Spinal cord (tissue), 9 donors: ENCODE measurements at regions not wholly inside any gene's neighbourhood (a gene's known extent, or its start where the extent isn't known, plus 50 kb on each side); places are given as distances from the start of the nearest gene placed in this dataset.
"Not testable (repeated sequence)": the region's sequence is repeated elsewhere in the genome, so short reads cannot be mapped to it uniquely, and the experiment has no call there.

Experiments used
- DNase-seq, 6 donors: peaks; one replicate each; pipeline versions ENCODE4 v3.0.0 to v3.0.0-alpha.2; 2013 to 2015; ENCODE audit warnings: low spot score in 6 of 6, low read depth in 4 of 6
- H3K27ac ChIP-seq: one replicate; pipeline ENCODE4 v1.5.1; 2013; ENCODE audit warnings: low read depth, low read length, control low read depth
- H3K27me3 ChIP-seq: one replicate; pipeline ENCODE4 v1.6.1; 2013; ENCODE audit warnings: low read length; ENCODE audit not compliant: control insufficient read depth, insufficient read depth
- H3K36me3 ChIP-seq: one replicate; pipeline ENCODE4 v1.6.1; 2013; ENCODE audit warnings: low read length; ENCODE audit not compliant: control insufficient read depth, insufficient read depth
- H3K4me1 ChIP-seq: one replicate; pipeline ENCODE4 v1.6.1; 2013; ENCODE audit warnings: low read length; ENCODE audit not compliant: control insufficient read depth, insufficient read depth
- H3K4me3 ChIP-seq: one replicate; pipeline ENCODE4 v1.5.1; 2013; ENCODE audit warnings: low read depth, low read length, control low read depth
- H3K9me3 ChIP-seq: one replicate; pipeline ENCODE4 v1.6.1; 2013; ENCODE audit warnings: low read length; ENCODE audit not compliant: control insufficient read depth, insufficient read depth
- WGBS: methylation state at CpG from one replicate; pipeline ENCODE4 v1.1.5; 2013; ENCODE audit warnings: missing lambda C conversion rate; ENCODE audit not compliant: insufficient coverage; 5-methylcytosine and 5-hydroxymethylcytosine counted together
- donor health status: healthy.

DNA sequence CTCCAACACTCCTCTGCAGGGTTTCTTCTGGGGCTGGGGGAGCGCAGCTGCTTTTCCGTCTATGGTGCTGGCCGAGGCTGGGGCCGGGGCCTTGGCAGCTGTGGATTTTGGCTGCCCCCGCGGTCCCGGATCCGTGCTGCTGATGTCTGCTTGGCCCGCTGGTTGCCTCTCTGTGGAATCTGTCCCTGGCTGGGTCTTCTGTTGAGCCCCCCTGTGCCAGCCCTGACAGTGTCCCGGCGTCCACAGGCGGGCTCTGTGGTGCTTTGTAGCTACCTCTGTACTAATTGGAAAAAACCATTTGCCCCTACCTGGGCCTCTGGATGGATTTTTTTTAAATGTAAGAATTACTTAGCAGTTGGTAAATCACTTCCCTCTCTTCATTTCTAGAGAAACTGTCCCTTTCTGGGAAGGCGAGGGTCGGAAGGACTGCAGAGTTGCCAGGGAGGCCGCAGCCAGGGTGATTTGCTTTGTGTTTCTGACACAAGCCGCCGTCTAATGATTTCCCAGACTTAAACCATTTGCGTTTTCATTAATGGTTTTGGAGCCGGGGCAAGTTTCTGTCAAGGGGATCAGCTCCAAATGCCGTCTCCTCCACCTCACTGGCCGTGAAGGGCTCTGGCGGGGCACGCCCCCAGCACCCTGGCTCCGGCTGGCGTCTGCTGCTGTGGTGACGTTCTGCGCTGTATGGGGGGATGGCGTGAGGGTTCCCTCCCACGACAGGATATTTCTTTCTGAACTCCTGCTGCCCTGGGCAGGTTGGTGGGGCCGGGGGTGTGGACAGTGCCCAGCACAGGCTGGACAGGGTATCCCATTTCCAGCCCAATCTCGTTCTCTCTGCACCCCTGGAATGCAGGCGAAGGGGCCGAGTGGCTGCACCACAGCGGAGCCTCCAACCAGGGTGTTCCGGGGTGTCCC lies 201.7 kb downstream of the LAT start:
- peak in 2 of 6 donors; percentile 27 to 52 for DNase-seq
- H3K27ac ChIP-seq, H3K9me3 ChIP-seq, H3K4me3 ChIP-seq, H3K27me3 ChIP-seq, H3K36me3 ChIP-seq: not testable (repeated sequence)
- peaks cover 38% of the 10 kb centered on the region for H3K4me1 ChIP-seq
- 47% methylated on average over 22 of the region's 35 CpGs for WGBS

DNA sequence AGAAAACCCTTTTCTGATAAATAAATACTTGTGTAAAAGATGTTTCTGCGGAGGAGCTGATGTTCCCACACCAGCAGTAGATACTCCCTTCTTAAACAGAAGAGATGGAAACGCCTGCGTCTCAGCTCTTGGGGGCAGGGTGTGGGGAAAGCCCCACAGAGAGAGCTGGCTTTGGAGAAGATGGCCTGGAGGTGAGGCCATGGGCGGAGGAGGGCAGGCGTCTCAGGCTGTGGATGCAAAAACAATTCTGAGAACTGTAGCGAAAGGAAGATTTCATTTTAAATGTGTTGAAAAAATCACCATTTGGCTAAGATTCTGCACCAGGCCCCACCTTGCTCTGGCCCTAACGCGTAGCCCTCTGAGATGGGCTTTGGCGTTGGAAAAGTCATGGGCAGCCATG lies 201.0 kb downstream of the LAT start:
- H3K36me3 ChIP-seq, H3K9me3 ChIP-seq, DNase-seq, H3K27ac ChIP-seq, H3K27me3 ChIP-seq, H3K4me3 ChIP-seq: not testable (repeated sequence)
- H3K4me1 ChIP-seq: peaks cover 32% of the 10 kb centered on the region
- no CpG with 5 or more reads among the region's 9 CpGs for WGBS

DNA sequence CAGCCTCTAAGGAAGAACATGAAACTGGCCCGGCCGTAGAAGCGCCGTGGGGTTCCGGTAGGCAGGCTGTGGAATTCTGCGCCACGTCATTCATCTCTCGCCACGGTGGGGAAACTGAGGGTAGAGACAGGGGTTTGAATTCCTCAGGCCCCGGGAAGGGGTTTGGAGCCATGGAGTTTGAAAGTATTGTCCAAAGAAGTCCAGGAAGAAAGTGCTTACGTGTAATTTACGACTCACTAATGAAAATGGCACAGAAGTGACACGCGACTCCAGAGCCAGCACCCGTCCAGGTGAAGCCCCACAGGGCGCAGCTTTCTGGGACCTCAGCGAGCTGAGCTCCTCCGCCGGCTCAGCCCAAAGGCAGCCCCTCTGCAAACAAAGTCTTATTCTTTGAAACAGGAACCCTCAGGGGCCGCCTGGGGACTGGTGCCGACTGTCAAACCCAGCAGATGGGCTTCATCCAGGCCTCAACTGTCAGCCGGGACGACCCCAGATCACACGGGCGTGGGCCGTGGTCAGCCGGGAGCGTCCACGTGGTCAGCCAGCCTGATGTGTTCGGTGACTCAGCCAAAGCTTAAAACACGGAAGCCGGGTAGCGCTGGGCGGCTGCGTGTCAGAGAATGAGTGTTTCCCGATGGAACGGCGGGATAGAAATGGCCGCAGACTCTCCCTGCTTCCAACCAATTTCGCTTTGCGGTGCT lies 200.0 kb downstream of the LAT start:
- DNase-seq, H3K36me3 ChIP-seq, H3K9me3 ChIP-seq, H3K4me3 ChIP-seq, H3K27me3 ChIP-seq, H3K27ac ChIP-seq: not testable (repeated sequence)
- 86% methylated on average over 25 of the region's 41 CpGs for WGBS
- H3K4me1 ChIP-seq: peaks cover 28% of the 10 kb centered on the region

DNA sequence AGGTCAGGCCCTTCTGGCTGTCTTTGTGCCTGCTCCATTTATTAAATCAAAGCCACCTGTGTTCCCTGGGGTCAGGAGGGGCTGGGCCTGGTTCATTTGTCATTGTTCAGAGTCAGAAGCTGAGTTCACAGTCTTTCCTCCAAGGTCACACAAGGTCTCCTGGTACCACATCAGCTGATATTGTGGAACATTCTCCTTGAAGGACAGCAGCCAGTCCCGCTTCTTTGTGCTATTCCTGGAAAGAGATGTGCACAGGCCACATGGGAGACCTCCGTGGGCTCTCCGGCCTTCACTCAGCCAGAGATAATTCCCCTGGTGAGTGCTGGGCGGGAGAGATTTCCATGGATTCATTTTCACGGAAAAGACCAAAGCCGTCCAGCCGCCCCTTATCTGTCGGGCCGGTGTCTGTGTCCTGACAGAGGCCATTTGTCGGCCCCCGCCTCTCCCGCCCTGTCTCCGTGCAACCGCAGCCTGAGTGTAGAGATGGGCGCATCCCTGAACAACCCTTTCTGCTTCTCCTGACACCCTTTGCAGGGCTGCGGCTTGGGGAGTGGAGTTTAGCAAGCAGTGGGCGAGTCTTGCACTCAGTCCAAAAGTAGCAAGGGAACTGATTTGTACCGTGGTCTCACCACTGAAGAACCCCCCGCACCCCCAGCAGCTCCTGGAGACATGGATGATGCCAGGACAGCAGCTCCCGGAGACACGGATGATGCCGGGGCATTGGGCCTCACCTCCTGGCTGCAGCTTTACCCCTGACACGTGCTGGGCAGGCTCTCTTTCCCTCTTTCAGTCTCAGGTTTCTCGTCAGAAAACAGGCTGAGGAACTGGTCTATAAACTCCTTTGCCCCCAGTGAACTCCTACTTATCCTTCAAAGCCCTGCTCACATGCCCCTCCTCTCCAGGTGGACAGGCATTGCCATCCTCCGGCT lies 198.4 kb downstream of the LAT start:
- H3K27me3 ChIP-seq, H3K36me3 ChIP-seq, H3K27ac ChIP-seq, DNase-seq, H3K9me3 ChIP-seq, H3K4me3 ChIP-seq: not testable (repeated sequence)
- H3K4me1 ChIP-seq: peaks cover 32% of the 10 kb centered on the region
- 90% methylated on average over 12 of the region's 25 CpGs for WGBS

DNA sequence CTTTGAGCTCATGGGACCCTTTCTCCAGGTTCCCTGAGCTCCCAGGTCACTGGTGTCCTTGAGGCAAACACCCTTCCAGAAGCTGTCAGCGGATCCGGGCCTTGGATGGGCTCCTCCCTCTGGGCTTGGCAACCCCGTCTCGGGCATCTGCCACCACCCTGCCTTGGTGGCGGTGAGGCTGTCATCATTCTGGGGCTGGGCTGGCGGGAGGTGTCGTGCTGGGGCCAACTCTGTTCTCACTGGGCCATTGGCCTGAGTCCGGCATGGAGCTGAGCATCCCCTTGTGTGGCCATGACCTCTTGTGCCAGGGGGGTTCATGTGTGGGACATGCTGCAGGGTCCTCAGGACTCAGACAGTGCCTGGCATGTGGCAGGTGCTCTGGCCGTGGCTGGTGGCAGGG lies 197.6 kb downstream of the LAT start:
- Histone ChIP-seq H3K36me3 (peaks cover 3% of the 10 kb centered on the region), H3K27ac (no peak overlapping the region), H3K9me3 (no peaks in the 10 kb centered on the region), H3K4me3 (no peak overlapping the region), H3K4me1 (peaks cover 36% of the 10 kb centered on the region), H3K27me3 (no peaks in the 10 kb centered on the region)
- 83% methylated on average over 9 of the region's 9 CpGs for WGBS
- no peak for DNase-seq

DNA sequence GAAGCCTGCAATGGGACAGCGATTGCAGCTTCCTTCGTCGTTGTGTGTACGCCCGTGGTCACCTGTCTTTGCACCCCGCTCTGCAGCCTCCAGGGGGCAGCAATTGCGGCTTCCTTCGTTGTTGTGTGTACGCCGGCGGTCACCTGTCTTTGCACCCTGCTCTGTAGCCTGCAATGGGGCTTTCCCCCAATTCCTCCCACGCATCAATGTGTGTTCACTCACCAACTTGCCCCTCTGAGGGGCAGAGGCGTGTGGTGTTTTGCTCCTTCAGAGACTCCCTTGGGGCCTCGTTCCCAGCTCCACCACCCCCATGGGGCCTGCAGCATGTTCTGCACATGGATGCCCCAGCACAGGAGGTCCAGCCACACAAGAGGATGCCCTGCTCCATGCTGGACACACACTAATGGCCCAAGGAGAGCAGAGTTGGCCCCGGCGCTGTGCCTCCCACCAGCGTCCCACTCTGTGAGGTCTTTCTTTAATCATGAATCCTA lies 197.1 kb downstream of the LAT start:
- WGBS: 77% methylated on average over 11 of the region's 17 CpGs
- H3K27me3 ChIP-seq, H3K27ac ChIP-seq, DNase-seq, H3K4me3 ChIP-seq, H3K36me3 ChIP-seq, H3K9me3 ChIP-seq: not testable (repeated sequence)
- peaks cover 37% of the 10 kb centered on the region for H3K4me1 ChIP-seq

DNA sequence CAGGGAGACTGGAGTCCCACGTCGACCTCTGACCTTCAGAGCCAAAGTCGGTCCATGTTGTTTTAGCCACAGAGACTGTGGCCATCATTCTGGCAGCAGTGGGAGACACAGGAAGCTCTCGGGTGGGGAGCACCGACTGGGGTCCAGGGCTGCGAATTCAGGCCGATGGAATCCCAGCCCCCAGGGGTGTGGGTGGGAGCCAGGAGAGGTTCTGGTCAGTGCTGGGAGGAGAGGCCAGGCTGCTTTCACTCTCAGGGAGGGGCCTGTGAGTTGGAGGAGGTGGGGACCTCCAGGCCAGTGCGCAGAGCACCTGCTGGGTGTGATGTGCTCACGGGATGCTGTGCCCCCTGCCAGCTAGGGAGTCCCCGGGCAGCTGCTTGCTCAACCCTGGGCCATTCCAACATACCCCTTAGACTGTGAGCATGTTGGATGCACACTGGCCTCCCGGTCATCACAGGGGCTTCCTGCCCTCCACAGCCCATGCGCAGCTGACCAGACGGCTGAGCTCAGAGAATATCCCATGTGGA lies 196.5 kb downstream of the LAT start:
- H3K9me3 ChIP-seq, H3K4me3 ChIP-seq, H3K27ac ChIP-seq, DNase-seq, H3K36me3 ChIP-seq, H3K27me3 ChIP-seq: not testable (repeated sequence)
- peaks cover 33% of the 10 kb centered on the region for H3K4me1 ChIP-seq
- WGBS: 89% methylated on average over 12 of the region's 13 CpGs

DNA sequence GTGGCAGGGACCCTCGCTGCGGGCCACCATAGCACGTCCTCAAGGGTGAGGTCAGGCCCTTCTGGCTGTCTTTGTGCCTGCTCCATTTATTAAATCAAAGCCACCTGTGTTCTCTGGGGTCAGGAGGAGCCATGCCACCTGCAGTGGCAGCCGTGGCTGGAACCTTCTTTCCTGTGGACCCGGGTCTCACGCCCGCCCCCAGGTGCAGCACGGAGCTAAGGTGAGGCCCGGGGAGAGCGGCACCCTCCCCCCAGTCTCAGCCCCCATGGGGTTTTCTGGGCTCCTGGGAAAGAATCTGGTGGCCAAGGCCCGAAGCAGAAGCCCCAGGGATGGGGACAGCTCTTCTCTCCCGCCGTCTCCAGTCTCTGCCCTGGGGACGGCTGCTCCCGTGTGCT lies 195.4 kb downstream of the LAT start:
- not testable (repeated sequence) for H3K4me3 ChIP-seq, H3K27ac ChIP-seq, H3K27me3 ChIP-seq, DNase-seq, H3K36me3 ChIP-seq, H3K9me3 ChIP-seq
- H3K4me1 ChIP-seq: peaks cover 28% of the 10 kb centered on the region
- 92% methylated on average over 6 of the region's 15 CpGs for WGBS
